IMR-90 (cell line): ENCODE measurements at regions not wholly inside any gene's neighbourhood (a gene's known extent, or its start where the extent isn't known, plus 50 kb on each side); places are given as distances from the start of the nearest gene placed in this dataset.

Source experiments
- ELK1 ChIP-seq: fragments of 150-350 bp; IDR thresholded peaks from 2 replicates; pipeline ENCODE4 v1.6.1; 2016; ENCODE audit warnings: low read depth, mild to moderate bottlenecking, low read length, moderate library complexity, borderline replicate concordance
- FOS ChIP-seq: fragments of 150-350 bp; IDR thresholded peaks from 2 replicates; pipeline ENCODE4 v1.6.1; 2016; ENCODE audit warnings: low read depth, low read length
- MAFK ChIP-seq: IDR thresholded peaks from 2 replicates; pipeline ENCODE4 v1.6.1; 2012; ENCODE audit warnings: low read depth, low read length, improper control_type of control experiment
- MAZ ChIP-seq: IDR thresholded peaks from 2 replicates; pipeline ENCODE4 v1.6.1; 2012; ENCODE audit warnings: low read depth, mild to moderate bottlenecking, low read length, improper control_type of control experiment, moderate library complexity, borderline replicate concordance
- POLR2A ChIP-seq: IDR thresholded peaks from 2 replicates; pipeline ENCODE4 v1.6.1; 2012; ENCODE audit warnings: mild to moderate bottlenecking, low read depth, low read length
- RCOR1 ChIP-seq: IDR thresholded peaks from 2 replicates; pipeline ENCODE4 v1.6.1; 2012; ENCODE audit warnings: mild to moderate bottlenecking, low read length, improper control_type of control experiment; ENCODE audit not compliant: insufficient replicate concordance
- RFX5 ChIP-seq: IDR thresholded peaks from 2 replicates; pipeline ENCODE4 v1.8.0; 2012; ENCODE audit warnings: low read depth, mild to moderate bottlenecking, low read length, moderate library complexity
- SMC3 ChIP-seq: fragments of 150-350 bp; IDR thresholded peaks from 2 replicates; pipeline ENCODE4 v1.6.1; 2016; ENCODE audit warnings: low read depth, mild to moderate bottlenecking, antibody characterized with exemption, low read length, moderate library complexity
- TF ChIP-seq, protein P1 (sequence below): conservative IDR thresholded peaks from 2 replicates; pipeline ENCODE4 v1.5.1; 2012; ENCODE audit warnings: mild to moderate bottlenecking, low read depth, low read length, improper control_type of control experiment

- TF ChIP-seq, protein P1, sequence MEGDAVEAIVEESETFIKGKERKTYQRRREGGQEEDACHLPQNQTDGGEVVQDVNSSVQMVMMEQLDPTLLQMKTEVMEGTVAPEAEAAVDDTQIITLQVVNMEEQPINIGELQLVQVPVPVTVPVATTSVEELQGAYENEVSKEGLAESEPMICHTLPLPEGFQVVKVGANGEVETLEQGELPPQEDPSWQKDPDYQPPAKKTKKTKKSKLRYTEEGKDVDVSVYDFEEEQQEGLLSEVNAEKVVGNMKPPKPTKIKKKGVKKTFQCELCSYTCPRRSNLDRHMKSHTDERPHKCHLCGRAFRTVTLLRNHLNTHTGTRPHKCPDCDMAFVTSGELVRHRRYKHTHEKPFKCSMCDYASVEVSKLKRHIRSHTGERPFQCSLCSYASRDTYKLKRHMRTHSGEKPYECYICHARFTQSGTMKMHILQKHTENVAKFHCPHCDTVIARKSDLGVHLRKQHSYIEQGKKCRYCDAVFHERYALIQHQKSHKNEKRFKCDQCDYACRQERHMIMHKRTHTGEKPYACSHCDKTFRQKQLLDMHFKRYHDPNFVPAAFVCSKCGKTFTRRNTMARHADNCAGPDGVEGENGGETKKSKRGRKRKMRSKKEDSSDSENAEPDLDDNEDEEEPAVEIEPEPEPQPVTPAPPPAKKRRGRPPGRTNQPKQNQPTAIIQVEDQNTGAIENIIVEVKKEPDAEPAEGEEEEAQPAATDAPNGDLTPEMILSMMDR: no peak
- TF ChIP-seq POLR2A: no peak
- TF ChIP-seq FOS: no peak
- no peak for TF ChIP-seq RCOR1
- TF ChIP-seq SMC3: no peak
- TF ChIP-seq RFX5: no peak
- TF ChIP-seq ELK1: no peak
- no peak for TF ChIP-seq MAFK
- no peak for TF ChIP-seq MAZ
These were observed 432.5 kb downstream of the RBFOX1 start for GRCh38 chr16:7765079-7765550.
